ENCODE measurements at regions not wholly inside any gene's neighbourhood (a gene's known extent, or its start where the extent isn't known, plus 50 kb on each side); places are given as distances from the start of the nearest gene placed in this dataset.

DNA sequence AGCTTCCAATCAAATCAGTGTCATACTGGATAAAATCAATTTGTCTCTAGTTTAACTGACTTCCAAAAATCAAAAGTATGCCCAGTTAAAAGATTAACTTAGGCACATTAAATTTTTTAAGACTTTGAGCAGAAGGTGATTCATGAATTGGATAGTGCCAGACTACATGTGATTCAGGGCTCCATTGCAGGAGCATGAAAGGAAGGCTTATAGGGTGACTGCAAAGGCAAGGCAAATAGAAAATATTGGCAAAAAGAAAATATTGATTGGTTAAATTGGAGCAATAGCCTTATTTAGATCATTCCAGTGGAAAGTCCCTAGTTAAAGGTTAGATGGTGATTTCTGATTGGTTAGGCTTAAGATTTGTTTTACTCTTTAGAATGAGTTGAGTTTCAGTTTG, 223.9 kb upstream of the ERCC4 start:
- TF ChIP-seq, protein P1, sequence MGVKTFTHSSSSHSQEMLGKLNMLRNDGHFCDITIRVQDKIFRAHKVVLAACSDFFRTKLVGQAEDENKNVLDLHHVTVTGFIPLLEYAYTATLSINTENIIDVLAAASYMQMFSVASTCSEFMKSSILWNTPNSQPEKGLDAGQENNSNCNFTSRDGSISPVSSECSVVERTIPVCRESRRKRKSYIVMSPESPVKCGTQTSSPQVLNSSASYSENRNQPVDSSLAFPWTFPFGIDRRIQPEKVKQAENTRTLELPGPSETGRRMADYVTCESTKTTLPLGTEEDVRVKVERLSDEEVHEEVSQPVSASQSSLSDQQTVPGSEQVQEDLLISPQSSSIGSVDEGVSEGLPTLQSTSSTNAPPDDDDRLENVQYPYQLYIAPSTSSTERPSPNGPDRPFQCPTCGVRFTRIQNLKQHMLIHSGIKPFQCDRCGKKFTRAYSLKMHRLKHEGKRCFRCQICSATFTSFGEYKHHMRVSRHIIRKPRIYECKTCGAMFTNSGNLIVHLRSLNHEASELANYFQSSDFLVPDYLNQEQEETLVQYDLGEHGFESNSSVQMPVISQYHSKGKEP (tag by site-specific recombination; IDR thresholded peaks at IDR 0.05) = no peak
- TF ChIP-seq, protein P2, sequence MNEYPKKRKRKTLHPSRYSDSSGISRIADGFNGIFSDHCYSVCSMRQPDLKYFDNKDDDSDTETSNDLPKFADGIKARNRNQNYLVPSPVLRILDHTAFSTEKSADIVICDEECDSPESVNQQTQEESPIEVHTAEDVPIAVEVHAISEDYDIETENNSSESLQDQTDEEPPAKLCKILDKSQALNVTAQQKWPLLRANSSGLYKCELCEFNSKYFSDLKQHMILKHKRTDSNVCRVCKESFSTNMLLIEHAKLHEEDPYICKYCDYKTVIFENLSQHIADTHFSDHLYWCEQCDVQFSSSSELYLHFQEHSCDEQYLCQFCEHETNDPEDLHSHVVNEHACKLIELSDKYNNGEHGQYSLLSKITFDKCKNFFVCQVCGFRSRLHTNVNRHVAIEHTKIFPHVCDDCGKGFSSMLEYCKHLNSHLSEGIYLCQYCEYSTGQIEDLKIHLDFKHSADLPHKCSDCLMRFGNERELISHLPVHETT (tag by site-specific recombination; IDR thresholded peaks at IDR 0.05) = no peak
- TF ChIP-seq SCRT2 (tag by site-specific recombination; IDR thresholded peaks at IDR 0.05) (no peak), BCL11A (tag by site-specific recombination; IDR thresholded peaks at IDR 0.05; ENCODE audit: low read depth) (no peak), ZBTB21 (tag by site-specific recombination; IDR thresholded peaks at IDR 0.05) (no peak)
